ENCODE measurements at regions not wholly inside any gene's neighbourhood (a gene's known extent, or its start where the extent isn't known, plus 50 kb on each side); places are given as distances from the start of the nearest gene placed in this dataset.

GRCh38 chr5:91641730-91642350 is 258.7 kb upstream of the ARRDC3 start:
- FAIRE-seq (no peak), ATAC-seq (peak; percentile 54), DNase-seq (ENCODE audit: low read depth, low spot score) (no peak)
- BruUV-seq (replicated peaks), result no TSS peak
- H3K27ac ChIP-seq (ENCODE audit: control insufficient read depth, insufficient read depth), result no peak overlapping the region
- CTCF ChIA-PET, result interaction anchor here (0.5 to 2.8 kb wide), 28 partner anchors 9 to 1361 kb away, joined by 3 to 27 read pairs (median 4); no protein-coding TSS in a partner anchor
- POLR2A ChIA-PET, result no interaction called here
- no peaks in the 10 kb centered on the region for H4K20me1 ChIP-seq (ENCODE audit: control insufficient read depth, insufficient read depth)
- H3K79me2 ChIP-seq (ENCODE audit: control insufficient read depth, insufficient read depth, low read length), result no peaks in the 10 kb centered on the region
- intact Hi-C loops (cut with micrococcal nuclease; ENCODE audit: unreplicated experiment) (loop anchor here (5.0 kb wide), 2 partner anchors 140 to 285 kb away; no protein-coding TSS in a partner anchor), in situ Hi-C loops (cut with MboI) (no loop called here)
- RAD21 ChIA-PET (ENCODE audit: unreplicated experiment), result interaction anchor here (0.5 to 1.9 kb wide), 9 partner anchors 9 to 1930 kb away, joined by 3 to 7 read pairs (median 4); no protein-coding TSS in a partner anchor
- SMC1A ChIA-PET (ENCODE audit: uncharacterized antibody, unreplicated experiment), result interaction anchor here (0.9 to 1.7 kb wide), 10 partner anchors 9 to 668 kb away, joined by 3 to 7 read pairs (median 4); no protein-coding TSS in a partner anchor
- TF ChIP-seq CTCF (IDR thresholded peaks at IDR 0.05 in 2 of 3, conservative IDR thresholded peaks at IDR 0.05 in 1 of 3; ENCODE audit: control insufficient read depth in 2 of 3, extremely low read depth in 1 of 3, insufficient read depth in 1 of 3, low read depth in 3 of 3, low read length in 3 of 3), result peak; percentile 36 to 51 (median 40); a peak in 4 of 6 replicates
- TF ChIP-seq BHLHE40 (IDR thresholded peaks at IDR 0.05; ENCODE audit: borderline replicate concordance in 1 of 2, low read depth in 2 of 2, low read length in 1 of 2), result no peak
- TF ChIP-seq RAD21 (IDR thresholded peaks at IDR 0.05; ENCODE audit: insufficient read depth, low read depth, low read length), result 0 out of 2 replicates have a peak, but pooled peaks have one; percentile 28
- no peak for TF ChIP-seq CREB1 (IDR thresholded peaks at IDR 0.05; ENCODE audit: low read depth)
- TF ChIP-seq NBN (IDR thresholded peaks at IDR 0.05), result no peak
- TF ChIP-seq USF2 (IDR thresholded peaks at IDR 0.05; ENCODE audit: borderline replicate concordance, low read depth, low read length), result no peak
- no peak for TF ChIP-seq ZZZ3 (IDR thresholded peaks at IDR 0.05; ENCODE audit: control insufficient read depth, insufficient read length, low read depth)
- no peak for TF ChIP-seq ZNF207 (IDR thresholded peaks at IDR 0.05; ENCODE audit: borderline replicate concordance)
- no peak for TF ChIP-seq IRF4 (IDR thresholded peaks at IDR 0.05; ENCODE audit: low read depth, low read length)
- no peak for TF ChIP-seq CBX5 (IDR thresholded peaks at IDR 0.05; ENCODE audit: low read depth)
- TF ChIP-seq IKZF1 (conservative IDR thresholded peaks at IDR 0.05), result no peak
- TF ChIP-seq EED (IDR thresholded peaks at IDR 0.05; ENCODE audit: low read depth), result no peak
- no peak for TF ChIP-seq SMC3 (IDR thresholded peaks at IDR 0.05; ENCODE audit: borderline replicate concordance, low read length)
- TF ChIP-seq POU2F2 (IDR thresholded peaks at IDR 0.05; ENCODE audit: borderline replicate concordance, low read depth, low read length), result no peak
- TF ChIP-seq EP300 (IDR thresholded peaks at IDR 0.05; ENCODE audit: borderline replicate concordance in 1 of 2, control insufficient read depth in 1 of 2, low read depth in 2 of 2, low read length in 2 of 2), result no peak
- H3K36me3 ChIP-seq (ENCODE audit: control insufficient read depth in 2 of 2, insufficient read depth in 2 of 2, low read length in 1 of 2), result no peaks in the 10 kb centered on the region
- no peak overlapping the region for H3K9ac ChIP-seq (ENCODE audit: control insufficient read depth, insufficient read depth, low read length)
- H3K4me3 ChIP-seq, result no peak overlapping the region
- H3K4me1 ChIP-seq (ENCODE audit: control insufficient read depth, insufficient read depth, low read length), result no peaks in the 10 kb centered on the region
- no peaks in the 10 kb centered on the region for H3K9me3 ChIP-seq (replicated peaks; ENCODE audit: control insufficient read depth, insufficient read depth, low read length)
- H3K4me2 ChIP-seq (ENCODE audit: control insufficient read depth, insufficient read depth), result no peak overlapping the region
- H2AFZ ChIP-seq (ENCODE audit: control insufficient read depth, low read depth, low read length), result no peak overlapping the region
- WGBS (ENCODE audit: insufficient coverage, insufficient replicate concordance, low lambda C conversion rate, missing lambda C conversion rate), result 0% methylated on average over 2 of the region's 2 CpGs
- H3K27me3 ChIP-seq (replicated peaks in 1 of 2; ENCODE audit: control insufficient read depth in 2 of 2, insufficient read depth in 2 of 2, low read length in 1 of 2), result no peaks in the 10 kb centered on the region

Data from GM12878 (cell line).